IMR-90 (cell line): ENCODE measurements at regions not wholly inside any gene's neighbourhood (a gene's known extent, or its start where the extent isn't known, plus 50 kb on each side); places are given as distances from the start of the nearest gene placed in this dataset.

Experiments
- ATAC-seq: fragments of 200-7000 bp; cut with Tn5 transposase; 2 replicates; pipeline ENCODE4 v1.9.1; 2020; ENCODE audit warnings: low read depth, mild to moderate bottlenecking, moderate library complexity
- BruUV-seq: library from RNA; stranded (reverse); fragments of 400-500 nt; replicated peaks from 2 replicates; lab custom pipeline; 2021; lab: Mats Ljungman, UMichigan
- CTCF ChIA-PET: fragments of 300-600 bp; formaldehyde crosslinking; extraction: SDS; loops from one replicate; lab custom pipeline; 2021; ENCODE audit warnings: antibody characterized with exemption; lab: Yijun Ruan, JAX
- POLR2A ChIA-PET: fragments of 300-600 bp; sonication (Branson Sonifier 250); formaldehyde crosslinking; loops from one replicate; lab custom pipeline; 2022; ENCODE audit warnings: antibody characterized with exemption; ENCODE audit not compliant: unreplicated experiment; lab: Charles Lee
- DNase-seq: peaks from one replicate; pipeline ENCODE4 v3.0.0; 2013
- H2AFZ ChIP-seq: replicated peaks from 2 replicates; pipeline ENCODE3; 2013; ENCODE audit warnings: low read length, mild to moderate bottlenecking; ENCODE audit not compliant: poor library complexity
- H2AK5ac ChIP-seq: 2 replicates; pipeline ENCODE4 v1.6.1; 2013; ENCODE audit warnings: low read depth, low read length, inconsistent platforms
- H2AK9ac ChIP-seq: replicated peaks from 2 replicates; pipeline ENCODE3; 2013; ENCODE audit warnings: mild to moderate bottlenecking, low read depth, low read length, moderate library complexity; ENCODE audit not compliant: poor library complexity
- H2BK120ac ChIP-seq: 2 replicates; pipeline ENCODE4 v1.6.1; 2013; ENCODE audit warnings: low read depth, low read length, inconsistent platforms
- H2BK15ac ChIP-seq: 3 replicates; pipeline ENCODE4 v1.6.1; 2013; ENCODE audit warnings: low read depth, low read length, inconsistent platforms
- H2BK20ac ChIP-seq: 2 replicates; pipeline ENCODE4 v1.6.1; 2013; ENCODE audit warnings: low read depth, mild to moderate bottlenecking, inconsistent platforms, low read length, moderate library complexity
- H2BK5ac ChIP-seq: 2 replicates; pipeline ENCODE4 v1.6.1; 2013; ENCODE audit warnings: mild to moderate bottlenecking, low read depth, low read length, inconsistent platforms; ENCODE audit not compliant: poor library complexity, severe bottlenecking
- H3K14ac ChIP-seq: replicated peaks from 2 replicates; pipeline ENCODE4 v1.6.1; 2013; ENCODE audit warnings: low read depth, low read length, inconsistent platforms
- H3K18ac ChIP-seq: 2 replicates; pipeline ENCODE4 v1.6.1; 2013; ENCODE audit warnings: low read depth, low read length, control low read depth
- H3K23ac ChIP-seq: 2 replicates; pipeline ENCODE4 v1.6.1; 2013; ENCODE audit warnings: low read depth, low read length, inconsistent platforms
- H3K27ac ChIP-seq: 2 replicates; pipeline ENCODE4 v1.5.1; 2013; ENCODE audit warnings: mild to moderate bottlenecking, control low read depth, low read length; ENCODE audit not compliant: insufficient read depth
- H3K27me3 ChIP-seq: 2 replicates; pipeline ENCODE4 v1.6.1; 2013; ENCODE audit warnings: low read length; ENCODE audit not compliant: control insufficient read depth, insufficient read depth
- H3K36me3 ChIP-seq: 2 replicates; pipeline ENCODE4 v1.6.1; 2013; ENCODE audit warnings: low read length, mixed read lengths; ENCODE audit not compliant: control insufficient read depth, insufficient read depth
- H3K4ac ChIP-seq: 2 replicates; pipeline ENCODE4 v1.6.1; 2013; ENCODE audit warnings: low read depth, low read length, inconsistent platforms
- H3K4me1 ChIP-seq: 2 replicates; pipeline ENCODE4 v1.6.1; 2013; ENCODE audit warnings: low read length, mixed read lengths; ENCODE audit not compliant: control insufficient read depth, insufficient read depth
- H3K4me2 ChIP-seq: 2 replicates; pipeline ENCODE4 v1.6.1; 2013; ENCODE audit warnings: low read depth, mild to moderate bottlenecking, control low read depth, low read length, moderate library complexity
- H3K4me3 ChIP-seq: 2 replicates; pipeline ENCODE4 v1.5.1; 2013; ENCODE audit warnings: low read depth, mild to moderate bottlenecking, control low read depth, low read length, moderate library complexity; ENCODE audit not compliant: insufficient read depth
- H3K56ac ChIP-seq: 2 replicates; pipeline ENCODE4 v1.6.1; 2013; ENCODE audit warnings: low read length, inconsistent platforms; ENCODE audit not compliant: insufficient read depth; ENCODE audit errors: extremely low read depth
- H3K79me1 ChIP-seq, 2 experiments: 2 replicates each; pipeline ENCODE4 v1.6.1; 2013; ENCODE audit warnings: low read length in 2 of 2, inconsistent platforms in 1 of 2, low read depth in 1 of 2
- H3K9ac ChIP-seq: 2 replicates; pipeline ENCODE4 v1.6.1; 2013; ENCODE audit warnings: low read depth, low read length, control low read depth
- H3K9me1 ChIP-seq: 2 replicates; pipeline ENCODE4 v1.6.1; 2013; ENCODE audit warnings: low read length, inconsistent platforms; ENCODE audit not compliant: insufficient read depth
- H3K9me3 ChIP-seq: 2 replicates; pipeline ENCODE4 v1.6.1; 2013; ENCODE audit warnings: low read length; ENCODE audit not compliant: control insufficient read depth, insufficient read depth
- H4K20me1 ChIP-seq: 2 replicates; pipeline ENCODE4 v1.6.1; 2013; ENCODE audit warnings: low read length, inconsistent platforms; ENCODE audit not compliant: insufficient read depth
- H4K5ac ChIP-seq: 2 replicates; pipeline ENCODE4 v1.6.1; 2013; ENCODE audit warnings: mild to moderate bottlenecking, low read depth, low read length, control low read depth
- H4K8ac ChIP-seq, 2 experiments: 2 replicates each; pipeline ENCODE4 v1.6.1; 2013; ENCODE audit warnings: low read depth in 2 of 2, low read length in 2 of 2, control low read depth in 1 of 2, inconsistent platforms in 1 of 2
- H4K91ac ChIP-seq: 2 replicates; pipeline ENCODE4 v1.6.1; 2013; ENCODE audit warnings: low read depth, low read length, inconsistent platforms; ENCODE audit not compliant: insufficient read depth
- BHLHE40 ChIP-seq: fragments of 150-350 bp; IDR thresholded peaks from 2 replicates; pipeline ENCODE4 v1.6.1; 2016; ENCODE audit warnings: mild to moderate bottlenecking, low read depth, low read length
- MAZ ChIP-seq: IDR thresholded peaks from 2 replicates; pipeline ENCODE4 v1.6.1; 2012; ENCODE audit warnings: low read depth, mild to moderate bottlenecking, low read length, improper control_type of control experiment, moderate library complexity, borderline replicate concordance
- MXI1 ChIP-seq: IDR thresholded peaks from 2 replicates; pipeline ENCODE4 v1.6.1; 2012; ENCODE audit warnings: low read depth, mild to moderate bottlenecking, low read length, moderate library complexity, borderline replicate concordance
- RAD21 ChIP-seq: IDR thresholded peaks from 2 replicates; pipeline ENCODE4 v1.6.1; 2012; ENCODE audit warnings: low read length, improper control_type of control experiment
- RFX5 ChIP-seq: IDR thresholded peaks from 2 replicates; pipeline ENCODE4 v1.8.0; 2012; ENCODE audit warnings: low read depth, mild to moderate bottlenecking, low read length, moderate library complexity
- SMC3 ChIP-seq: fragments of 150-350 bp; IDR thresholded peaks from 2 replicates; pipeline ENCODE4 v1.6.1; 2016; ENCODE audit warnings: low read depth, mild to moderate bottlenecking, antibody characterized with exemption, low read length, moderate library complexity
- WGBS, 2 experiments: methylation state at CpG; one replicate each; pipeline versions ENCODE4 v1.1.5 to v1.1.7; 2013; ENCODE audit warnings: missing lambda C conversion rate in 2 of 2; ENCODE audit not compliant: insufficient read length in 1 of 2; ENCODE audit errors: extremely low coverage in 2 of 2; 5-methylcytosine and 5-hydroxymethylcytosine counted together
- dilution Hi-C: fragments of 300-500 bp; cut with HindIII; formaldehyde crosslinking; loops from one replicate; pipeline ENCODE4 v1.14.3; 2018; ENCODE audit warnings: low sequenced_read_pairs; ENCODE audit not compliant: unreplicated experiment
- in situ Hi-C: fragments of 300-500 bp; cut with MboI; formaldehyde crosslinking; loops from 3 replicates; pipeline ENCODE4 v1.14.3; 2019; ENCODE audit warnings: low sequenced_read_pairs, inconsistent platforms, mixed read lengths
- intact Hi-C: fragments of 100-400 bp; cut with micrococcal nuclease; formaldehyde crosslinking; loops from 2 replicates; pipeline ENCODE4 v1.10.0; 2022
- TF ChIP-seq, protein P1 (sequence below): fragments of 150-350 bp; IDR thresholded peaks from 2 replicates; pipeline ENCODE4 v1.6.1; 2016; ENCODE audit warnings: low read depth, mild to moderate bottlenecking, low read length, moderate library complexity, borderline replicate concordance
- TF ChIP-seq, protein P2 (sequence below): fragments of 150-350 bp; IDR thresholded peaks from 2 replicates; pipeline ENCODE4 v1.6.1; 2017; ENCODE audit warnings: mild to moderate bottlenecking, antibody characterized with exemption, low read length, low read depth

GRCh38 chr2:64363848-64364247 lies 90.1 kb upstream of the LGALSL start:
- Histone ChIP-seq H3K79me1 (no peaks in the 10 kb centered on the region), H3K9ac (no peak overlapping the region), H2AFZ (no peak overlapping the region), H4K20me1 (no peaks in the 10 kb centered on the region), H3K18ac (no peak overlapping the region), H2BK15ac (no peak overlapping the region), H3K4me3 (no peak overlapping the region), H3K9me1 (no peaks in the 10 kb centered on the region; the same call in 1 of the 2 replicates), H3K4me1 (peaks cover 4% of the 10 kb centered on the region; the same call in 1 of the 2 replicates), H3K9me3 (no peaks in the 10 kb centered on the region), H2BK120ac (no peak overlapping the region), H2BK5ac (no peak overlapping the region), H2AK5ac (no peak overlapping the region), H3K27me3 (peaks cover 33% of the 10 kb centered on the region), H2AK9ac (no peak overlapping the region), H3K56ac (no peak overlapping the region), H3K27ac (no peak overlapping the region), H2BK20ac (no peak overlapping the region), H3K4ac (no peak overlapping the region), H3K23ac (no peak overlapping the region), H3K36me3 (no peaks in the 10 kb centered on the region), H4K91ac (no peak overlapping the region), H4K8ac (no peak overlapping the region), H3K14ac (no peak overlapping the region), H3K4me2 (no peak overlapping the region), H4K5ac (no peak overlapping the region)
- TF ChIP-seq BHLHE40, result no peak
- no peak for TF ChIP-seq MAZ
- TF ChIP-seq RFX5, result no peak
- TF ChIP-seq RAD21, result no peak
- TF ChIP-seq, protein P1, sequence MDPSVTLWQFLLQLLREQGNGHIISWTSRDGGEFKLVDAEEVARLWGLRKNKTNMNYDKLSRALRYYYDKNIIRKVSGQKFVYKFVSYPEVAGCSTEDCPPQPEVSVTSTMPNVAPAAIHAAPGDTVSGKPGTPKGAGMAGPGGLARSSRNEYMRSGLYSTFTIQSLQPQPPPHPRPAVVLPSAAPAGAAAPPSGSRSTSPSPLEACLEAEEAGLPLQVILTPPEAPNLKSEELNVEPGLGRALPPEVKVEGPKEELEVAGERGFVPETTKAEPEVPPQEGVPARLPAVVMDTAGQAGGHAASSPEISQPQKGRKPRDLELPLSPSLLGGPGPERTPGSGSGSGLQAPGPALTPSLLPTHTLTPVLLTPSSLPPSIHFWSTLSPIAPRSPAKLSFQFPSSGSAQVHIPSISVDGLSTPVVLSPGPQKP, result no peak
- TF ChIP-seq, protein P2, sequence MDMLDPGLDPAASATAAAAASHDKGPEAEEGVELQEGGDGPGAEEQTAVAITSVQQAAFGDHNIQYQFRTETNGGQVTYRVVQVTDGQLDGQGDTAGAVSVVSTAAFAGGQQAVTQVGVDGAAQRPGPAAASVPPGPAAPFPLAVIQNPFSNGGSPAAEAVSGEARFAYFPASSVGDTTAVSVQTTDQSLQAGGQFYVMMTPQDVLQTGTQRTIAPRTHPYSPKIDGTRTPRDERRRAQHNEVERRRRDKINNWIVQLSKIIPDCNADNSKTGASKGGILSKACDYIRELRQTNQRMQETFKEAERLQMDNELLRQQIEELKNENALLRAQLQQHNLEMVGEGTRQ, result no peak
- TF ChIP-seq MXI1, result no peak
- TF ChIP-seq SMC3, result no peak
- in situ Hi-C loops (no loop called here), dilution Hi-C loops (no loop called here), intact Hi-C loops (no loop called here)
- ChIA-PET CTCF (interaction anchor here (1.3 kb wide), 1 partner anchor 33 kb away, joined by 3 read pairs; no protein-coding TSS in a partner anchor), POLR2A (no interaction called here)
- DNase-seq, result no peak
- no peak for ATAC-seq
- no TSS peak for BruUV-seq
- no CpG with 5 or more reads among the region's 2 CpGs for WGBS, 2 experiments
